ENCODE measurements at regions not wholly inside any gene's neighbourhood (a gene's known extent, or its start where the extent isn't known, plus 50 kb on each side); places are given as distances from the start of the nearest gene placed in this dataset.

DNA sequence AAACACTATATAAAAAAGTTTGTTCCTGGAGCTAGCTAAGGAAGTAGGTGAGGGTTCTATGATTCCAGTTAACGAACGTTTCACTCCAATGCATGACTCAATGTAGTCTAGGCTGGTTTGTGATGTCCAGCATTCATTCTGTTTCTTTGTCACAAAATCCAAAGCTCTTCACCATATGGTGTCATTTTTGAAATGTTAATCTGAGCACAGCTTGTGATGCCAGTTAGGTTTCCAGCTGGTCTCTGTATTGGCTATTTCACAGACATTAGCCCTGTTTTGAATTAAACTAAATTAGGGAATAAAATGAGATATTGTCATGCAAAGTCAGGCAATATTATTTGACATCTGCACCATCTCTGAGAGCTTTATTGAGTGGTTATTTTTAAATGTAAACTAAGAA is 159.4 kb downstream of the RBM43 start:
- Histone ChIP-seq H3K4me1 (ENCODE audit: control insufficient read depth, insufficient read depth, low read length) (no peaks in the 10 kb centered on the region), H3K9me3 (ENCODE audit: control insufficient read depth, insufficient read depth, low read length) (no peaks in the 10 kb centered on the region), H3K9ac (ENCODE audit: low read depth, low read length) (no peak overlapping the region), H3K27me3 (ENCODE audit: control insufficient read depth, insufficient read depth, low read length) (no peaks in the 10 kb centered on the region), H3K4me3 (ENCODE audit: low read depth, low read length) (no peak overlapping the region), H3K36me3 (ENCODE audit: control insufficient read depth, insufficient read depth, low read length) (no peaks in the 10 kb centered on the region)

DNA sequence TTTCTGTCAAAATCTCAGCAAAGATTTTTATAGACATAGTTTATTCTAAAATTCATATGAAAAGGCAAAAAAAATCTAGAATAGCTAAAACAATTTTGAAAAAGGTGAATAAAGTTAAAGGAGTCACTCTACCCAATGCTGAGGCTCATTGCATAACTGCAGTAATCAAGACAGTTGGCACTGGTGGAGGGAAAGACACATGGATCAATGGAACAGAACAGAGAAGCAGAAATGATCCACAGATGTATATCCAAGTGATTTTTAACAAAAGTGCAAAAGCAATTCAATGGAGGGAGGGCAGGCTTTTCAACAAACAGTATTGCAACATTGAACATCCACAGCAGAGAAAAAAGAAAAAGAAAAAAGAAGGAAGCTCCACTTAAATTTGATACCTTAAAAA is 162.8 kb downstream of the RBM43 start:
- Histone ChIP-seq H3K36me3 (ENCODE audit: control insufficient read depth, insufficient read depth, low read length) (no peaks in the 10 kb centered on the region), H3K27me3 (ENCODE audit: control insufficient read depth, insufficient read depth, low read length) (no peaks in the 10 kb centered on the region), H3K9me3 (ENCODE audit: control insufficient read depth, insufficient read depth, low read length) (no peaks in the 10 kb centered on the region), H3K4me3 (ENCODE audit: low read depth, low read length) (no peak overlapping the region), H3K4me1 (ENCODE audit: control insufficient read depth, insufficient read depth, low read length) (no peaks in the 10 kb centered on the region), H3K9ac (ENCODE audit: low read depth, low read length) (no peak overlapping the region)

DNA sequence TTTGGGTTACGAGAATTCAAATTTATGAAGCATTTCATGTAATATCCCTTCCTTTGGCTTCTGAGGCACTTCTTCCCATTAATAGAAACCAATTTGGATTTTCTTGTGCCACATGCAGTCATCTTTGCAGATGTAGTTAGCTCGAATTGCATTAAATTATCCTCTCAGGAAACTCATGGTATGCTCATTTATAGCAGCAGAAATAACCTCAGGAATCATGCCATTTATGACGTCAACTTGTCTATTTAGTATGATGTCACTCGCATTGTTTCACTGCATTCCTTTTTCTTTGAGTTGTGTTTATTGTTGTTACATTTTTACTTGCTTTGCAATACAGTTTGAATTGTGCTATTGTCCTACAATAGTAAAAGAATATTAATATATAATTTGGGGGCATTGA is 163.8 kb downstream of the RBM43 start:
- Histone ChIP-seq H3K27me3 (ENCODE audit: control insufficient read depth, insufficient read depth, low read length) (no peaks in the 10 kb centered on the region), H3K9me3 (ENCODE audit: control insufficient read depth, insufficient read depth, low read length) (no peaks in the 10 kb centered on the region), H3K9ac (ENCODE audit: low read depth, low read length) (no peak overlapping the region), H3K36me3 (ENCODE audit: control insufficient read depth, insufficient read depth, low read length) (no peaks in the 10 kb centered on the region), H3K4me1 (ENCODE audit: control insufficient read depth, insufficient read depth, low read length) (no peaks in the 10 kb centered on the region), H3K4me3 (ENCODE audit: low read depth, low read length) (no peak overlapping the region)

DNA sequence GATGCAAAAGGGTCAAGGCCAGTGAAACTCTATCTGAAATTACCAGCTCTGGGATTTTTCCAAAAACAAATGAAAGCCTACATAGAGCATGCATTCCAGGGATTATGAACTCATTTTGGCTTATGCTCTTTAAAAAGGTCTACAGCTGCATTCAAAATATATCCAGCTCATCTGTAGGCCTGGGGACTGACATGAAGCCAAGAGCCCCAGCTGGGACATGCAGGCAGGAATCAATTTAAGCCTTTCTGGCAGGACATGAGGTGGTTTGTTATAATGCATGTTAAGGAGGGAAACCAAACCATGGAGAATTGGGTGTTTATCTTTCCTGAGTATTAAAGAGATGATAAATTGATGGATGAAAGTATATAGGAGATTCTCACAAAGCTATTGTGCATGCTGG is 164.5 kb downstream of the RBM43 start:
- H3K27me3 ChIP-seq (ENCODE audit: control insufficient read depth, insufficient read depth, low read length), result no peaks in the 10 kb centered on the region
- H3K9ac ChIP-seq (ENCODE audit: low read depth, low read length), result no peak overlapping the region
- no peaks in the 10 kb centered on the region for H3K4me1 ChIP-seq (ENCODE audit: control insufficient read depth, insufficient read depth, low read length)
- no peaks in the 10 kb centered on the region for H3K36me3 ChIP-seq (ENCODE audit: control insufficient read depth, insufficient read depth, low read length)
- no peaks in the 10 kb centered on the region for H3K9me3 ChIP-seq (ENCODE audit: control insufficient read depth, insufficient read depth, low read length)
- no peak overlapping the region for H3K4me3 ChIP-seq (ENCODE audit: low read depth, low read length)

DNA sequence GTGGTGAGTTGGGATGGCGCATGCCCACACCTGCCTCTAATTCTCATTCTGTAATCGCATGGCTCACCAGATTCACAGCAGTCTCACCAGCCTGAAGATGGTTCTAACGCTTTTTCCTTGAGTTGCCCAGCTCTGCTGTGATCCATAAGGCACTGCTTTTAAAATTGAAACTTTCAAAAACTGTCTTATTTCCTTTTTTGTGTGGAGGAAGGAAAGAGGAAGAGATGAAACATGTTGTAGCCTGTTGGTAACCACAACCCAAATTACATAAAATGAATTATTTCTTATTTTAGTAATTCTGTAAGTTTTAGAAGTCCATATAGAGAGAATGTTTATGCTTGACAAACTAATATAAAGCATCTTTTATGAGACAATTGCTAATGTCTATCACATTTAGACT is 165.4 kb downstream of the RBM43 start:
- Histone ChIP-seq H3K4me3 (ENCODE audit: low read depth, low read length) (no peak overlapping the region), H3K27me3 (ENCODE audit: control insufficient read depth, insufficient read depth, low read length) (no peaks in the 10 kb centered on the region), H3K4me1 (ENCODE audit: control insufficient read depth, insufficient read depth, low read length) (no peaks in the 10 kb centered on the region), H3K9me3 (ENCODE audit: control insufficient read depth, insufficient read depth, low read length) (no peaks in the 10 kb centered on the region), H3K36me3 (ENCODE audit: control insufficient read depth, insufficient read depth, low read length) (no peaks in the 10 kb centered on the region), H3K9ac (ENCODE audit: low read depth, low read length) (no peak overlapping the region)

DNA sequence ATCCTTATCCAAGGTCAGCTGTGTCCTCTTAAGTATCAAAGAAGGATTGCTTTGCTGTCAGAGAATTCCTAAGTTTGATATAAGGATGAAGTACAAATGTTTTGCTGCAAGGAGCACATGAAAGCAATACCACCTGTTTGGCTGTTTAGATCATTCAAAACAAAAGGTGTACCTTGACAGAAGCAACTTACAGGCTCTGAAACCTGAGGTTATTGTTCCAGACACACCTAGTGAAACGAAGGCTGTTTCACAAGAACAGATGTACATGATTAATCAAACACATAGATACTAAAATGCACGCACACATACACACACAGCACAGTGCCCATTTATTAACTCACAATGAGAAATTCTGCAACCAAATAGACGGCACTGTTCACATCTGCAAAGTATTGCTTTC is 166.2 kb downstream of the RBM43 start:
- no peak overlapping the region for H3K9ac ChIP-seq (ENCODE audit: low read depth, low read length)
- no peak overlapping the region for H3K4me3 ChIP-seq (ENCODE audit: low read depth, low read length)
- H3K27me3 ChIP-seq (ENCODE audit: control insufficient read depth, insufficient read depth, low read length), result no peaks in the 10 kb centered on the region
- H3K4me1 ChIP-seq (ENCODE audit: control insufficient read depth, insufficient read depth, low read length), result no peaks in the 10 kb centered on the region
- H3K9me3 ChIP-seq (ENCODE audit: control insufficient read depth, insufficient read depth, low read length), result no peaks in the 10 kb centered on the region
- no peaks in the 10 kb centered on the region for H3K36me3 ChIP-seq (ENCODE audit: control insufficient read depth, insufficient read depth, low read length)

DNA sequence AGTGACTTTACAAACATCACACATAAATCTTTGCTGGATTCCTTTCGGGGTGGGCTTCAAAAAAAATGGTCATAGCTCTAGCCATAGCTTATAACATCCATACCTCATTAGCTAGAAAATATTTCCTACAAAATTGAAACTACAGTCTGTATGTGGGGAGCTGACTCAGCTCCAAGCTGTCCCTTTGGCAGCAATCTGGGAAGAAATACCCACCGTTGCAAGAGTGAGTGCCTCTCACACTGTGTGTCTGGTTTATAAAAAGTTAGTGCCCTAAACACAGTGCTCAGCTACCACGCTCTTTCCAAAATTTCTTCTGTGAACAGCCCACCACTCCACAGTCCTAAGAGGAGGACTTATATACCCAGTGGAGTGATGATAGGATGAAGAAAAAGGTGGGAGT is 170.1 kb downstream of the RBM43 start:
- Histone ChIP-seq H3K36me3 (ENCODE audit: control insufficient read depth, insufficient read depth, low read length) (no peaks in the 10 kb centered on the region), H3K27me3 (ENCODE audit: control insufficient read depth, insufficient read depth, low read length) (no peaks in the 10 kb centered on the region), H3K4me3 (ENCODE audit: low read depth, low read length) (no peak overlapping the region), H3K9me3 (ENCODE audit: control insufficient read depth, insufficient read depth, low read length) (no peaks in the 10 kb centered on the region), H3K9ac (ENCODE audit: low read depth, low read length) (no peak overlapping the region), H3K4me1 (ENCODE audit: control insufficient read depth, insufficient read depth, low read length) (no peaks in the 10 kb centered on the region)

DNA sequence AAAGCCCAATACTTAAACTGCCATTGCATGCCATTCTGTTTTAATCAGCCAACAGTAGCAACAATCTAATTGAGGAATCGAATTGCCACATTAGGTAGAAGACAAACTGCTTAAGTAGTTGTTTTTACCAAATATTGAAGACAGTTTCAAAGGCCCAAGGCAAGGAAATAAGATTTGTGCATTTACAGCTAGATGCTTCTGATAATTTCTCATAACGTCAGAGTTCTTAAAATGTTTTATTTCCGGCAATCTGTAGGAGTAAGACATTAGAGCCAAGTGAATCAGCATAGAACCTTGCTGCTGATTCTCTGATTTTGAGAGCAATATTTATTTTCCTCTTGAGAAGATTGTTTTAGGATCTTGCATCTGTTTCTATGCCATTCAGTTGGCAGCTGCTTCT is 174.3 kb downstream of the RBM43 start:
- Histone ChIP-seq H3K36me3 (ENCODE audit: control insufficient read depth, insufficient read depth, low read length) (no peaks in the 10 kb centered on the region), H3K9me3 (ENCODE audit: control insufficient read depth, insufficient read depth, low read length) (no peaks in the 10 kb centered on the region), H3K4me3 (ENCODE audit: low read depth, low read length) (no peak overlapping the region), H3K27me3 (ENCODE audit: control insufficient read depth, insufficient read depth, low read length) (no peaks in the 10 kb centered on the region), H3K9ac (ENCODE audit: low read depth, low read length) (no peak overlapping the region), H3K4me1 (ENCODE audit: control insufficient read depth, insufficient read depth, low read length) (no peaks in the 10 kb centered on the region)

DNA sequence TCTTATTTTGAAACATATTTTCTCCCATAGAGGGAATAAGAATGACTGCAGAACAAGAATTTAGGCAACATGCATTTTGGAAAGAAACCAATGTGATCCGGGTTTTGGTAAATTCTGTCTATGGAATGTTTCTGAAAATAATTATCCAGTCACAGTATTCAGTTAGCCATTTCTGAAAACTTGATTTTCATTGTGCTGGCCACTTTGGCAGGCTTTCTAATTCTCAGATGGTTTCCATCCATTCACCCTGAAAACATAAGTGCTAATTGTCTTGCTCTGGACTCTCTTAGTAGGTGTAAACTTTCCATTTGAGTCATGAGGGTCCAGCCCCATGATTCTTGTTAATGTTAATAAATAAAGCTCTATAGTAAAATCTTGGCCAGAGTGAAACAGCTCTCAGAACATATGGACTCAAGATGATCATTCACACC is 176.5 kb downstream of the RBM43 start:
- peaks cover 5% of the 10 kb centered on the region for H3K4me1 ChIP-seq (ENCODE audit: control insufficient read depth, insufficient read depth, low read length)
- no peak overlapping the region for H3K9ac ChIP-seq (ENCODE audit: low read depth, low read length)
- no peaks in the 10 kb centered on the region for H3K36me3 ChIP-seq (ENCODE audit: control insufficient read depth, insufficient read depth, low read length)
- no peaks in the 10 kb centered on the region for H3K27me3 ChIP-seq (ENCODE audit: control insufficient read depth, insufficient read depth, low read length)
- no peaks in the 10 kb centered on the region for H3K9me3 ChIP-seq (ENCODE audit: control insufficient read depth, insufficient read depth, low read length)
- H3K4me3 ChIP-seq (ENCODE audit: low read depth, low read length), result no peak overlapping the region

DNA sequence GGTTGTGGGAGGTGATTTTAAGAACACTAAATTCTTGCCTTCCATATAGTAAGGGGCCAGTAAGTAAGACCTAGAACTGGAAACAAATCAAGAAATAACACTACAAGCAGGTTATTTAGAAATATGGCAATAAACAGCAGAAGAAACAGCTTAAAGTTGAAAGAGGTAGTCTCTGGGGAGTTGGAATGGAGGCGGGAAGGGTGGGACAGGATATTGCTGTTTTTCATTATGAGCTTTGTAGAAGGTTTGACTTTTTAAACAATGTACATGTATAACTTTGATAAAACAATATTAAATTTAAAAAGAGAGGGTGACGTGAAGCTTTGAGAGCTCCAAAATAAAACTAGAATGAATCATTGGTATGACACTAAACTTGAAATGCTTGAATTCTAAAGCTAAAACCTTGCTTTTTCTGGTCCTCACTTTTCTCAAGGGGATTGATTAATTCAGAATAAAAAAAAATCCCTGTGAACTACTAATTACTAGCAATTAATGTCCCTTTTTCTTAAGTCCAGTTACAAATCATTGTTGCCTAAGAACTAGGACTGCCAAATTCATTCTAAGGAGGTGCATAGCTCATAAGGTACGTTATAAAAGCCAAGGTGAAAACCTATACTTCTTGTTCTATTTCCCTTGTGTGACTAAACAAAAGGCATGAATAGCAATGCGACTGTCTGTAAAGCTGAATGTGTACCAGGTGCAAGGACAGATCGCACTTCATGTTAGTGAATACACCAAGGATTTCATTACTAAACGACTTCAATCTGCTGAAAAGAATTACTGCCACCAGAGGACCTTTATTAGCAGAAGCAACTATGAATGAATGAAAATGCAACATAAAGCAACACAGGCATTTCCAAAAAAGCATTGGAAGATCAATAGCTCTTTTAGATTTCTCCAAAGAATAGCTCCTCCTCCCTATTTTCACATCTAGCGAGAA is 177.5 kb downstream of the RBM43 start:
- Histone ChIP-seq H3K4me3 (ENCODE audit: low read depth, low read length) (no peak overlapping the region), H3K36me3 (ENCODE audit: control insufficient read depth, insufficient read depth, low read length) (no peaks in the 10 kb centered on the region), H3K9me3 (ENCODE audit: control insufficient read depth, insufficient read depth, low read length) (no peaks in the 10 kb centered on the region), H3K4me1 (ENCODE audit: control insufficient read depth, insufficient read depth, low read length) (peaks cover 5% of the 10 kb centered on the region), H3K27me3 (ENCODE audit: control insufficient read depth, insufficient read depth, low read length) (no peaks in the 10 kb centered on the region), H3K9ac (ENCODE audit: low read depth, low read length) (no peak overlapping the region)

DNA sequence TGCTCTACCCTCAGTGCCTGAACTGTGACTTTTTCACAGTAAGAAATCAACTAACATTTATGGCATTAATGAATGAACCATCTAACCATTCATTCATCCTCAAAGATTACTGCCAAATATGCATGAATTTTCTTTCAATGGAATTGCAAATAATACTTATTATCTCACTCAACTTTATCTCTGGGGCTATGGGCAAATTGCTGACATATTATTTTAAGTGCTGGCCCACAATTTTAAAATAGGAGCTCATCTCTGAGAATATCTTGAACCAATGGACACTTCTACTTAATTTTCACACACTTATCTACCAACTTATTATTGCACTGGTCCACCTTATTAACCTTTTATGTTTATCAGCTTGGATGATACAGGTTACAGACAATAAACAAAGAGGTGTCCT is 182.8 kb downstream of the RBM43 start:
- Histone ChIP-seq H3K9me3 (ENCODE audit: control insufficient read depth, insufficient read depth, low read length) (no peaks in the 10 kb centered on the region), H3K9ac (ENCODE audit: low read depth, low read length) (no peak overlapping the region), H3K36me3 (ENCODE audit: control insufficient read depth, insufficient read depth, low read length) (no peaks in the 10 kb centered on the region), H3K4me3 (ENCODE audit: low read depth, low read length) (no peak overlapping the region), H3K27me3 (ENCODE audit: control insufficient read depth, insufficient read depth, low read length) (no peaks in the 10 kb centered on the region), H3K4me1 (ENCODE audit: control insufficient read depth, insufficient read depth, low read length) (peaks cover 5% of the 10 kb centered on the region)

DNA sequence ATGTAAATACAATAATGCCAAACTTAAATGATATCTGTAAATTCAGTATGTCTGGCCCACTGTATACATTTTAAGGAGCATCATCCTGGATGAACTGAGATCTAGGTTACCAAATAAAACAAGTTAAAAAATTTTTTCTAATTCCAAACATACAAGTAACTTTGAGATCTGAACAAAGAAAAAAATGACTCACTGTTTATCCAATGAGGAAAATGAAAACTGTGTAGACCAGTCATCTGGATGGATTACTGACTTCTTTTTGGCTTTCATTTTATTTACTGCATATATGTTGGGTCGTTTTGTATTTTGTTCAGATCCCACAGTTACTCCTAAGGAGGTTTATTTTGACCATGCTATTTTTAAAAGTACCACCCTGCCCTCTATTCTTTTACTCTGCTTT is 189.8 kb downstream of the RBM43 start:
- Histone ChIP-seq H3K4me3 (ENCODE audit: low read depth, low read length) (no peak overlapping the region), H3K36me3 (ENCODE audit: control insufficient read depth, insufficient read depth, low read length) (no peaks in the 10 kb centered on the region), H3K27me3 (ENCODE audit: control insufficient read depth, insufficient read depth, low read length) (no peaks in the 10 kb centered on the region), H3K4me1 (ENCODE audit: control insufficient read depth, insufficient read depth, low read length) (peaks cover 11% of the 10 kb centered on the region), H3K9me3 (ENCODE audit: control insufficient read depth, insufficient read depth, low read length) (no peaks in the 10 kb centered on the region), H3K9ac (ENCODE audit: low read depth, low read length) (no peak overlapping the region)
